GM18505 (cell line): ENCODE measurements at regions not wholly inside any gene's neighbourhood (a gene's known extent, or its start where the extent isn't known, plus 50 kb on each side); places are given as distances from the start of the nearest gene placed in this dataset.

Source experiments
- ATAC-seq: cut with Tn5 transposase; IDR thresholded peaks from one replicate; pipeline ENCODE4 v1.9.1; 2021; ENCODE audit not compliant: unreplicated experiment
- POLR2A ChIP-seq: IDR thresholded peaks from 4 replicates; pipeline ENCODE4 v1.6.1; 2011; ENCODE audit warnings: borderline replicate concordance; ENCODE audit not compliant: insufficient read depth, insufficient read length; ENCODE audit errors: extremely low read depth

- no peak for TF ChIP-seq POLR2A
- no peak for ATAC-seq
Measured at GRCh38 chr2:7765236-7765635, 848.0 kb downstream of the RNF144A start.

- TF ChIP-seq POLR2A: no peak
- no peak for ATAC-seq
Measured at GRCh38 chr2:7766088-7766722, 849.0 kb downstream of the RNF144A start.

DNA sequence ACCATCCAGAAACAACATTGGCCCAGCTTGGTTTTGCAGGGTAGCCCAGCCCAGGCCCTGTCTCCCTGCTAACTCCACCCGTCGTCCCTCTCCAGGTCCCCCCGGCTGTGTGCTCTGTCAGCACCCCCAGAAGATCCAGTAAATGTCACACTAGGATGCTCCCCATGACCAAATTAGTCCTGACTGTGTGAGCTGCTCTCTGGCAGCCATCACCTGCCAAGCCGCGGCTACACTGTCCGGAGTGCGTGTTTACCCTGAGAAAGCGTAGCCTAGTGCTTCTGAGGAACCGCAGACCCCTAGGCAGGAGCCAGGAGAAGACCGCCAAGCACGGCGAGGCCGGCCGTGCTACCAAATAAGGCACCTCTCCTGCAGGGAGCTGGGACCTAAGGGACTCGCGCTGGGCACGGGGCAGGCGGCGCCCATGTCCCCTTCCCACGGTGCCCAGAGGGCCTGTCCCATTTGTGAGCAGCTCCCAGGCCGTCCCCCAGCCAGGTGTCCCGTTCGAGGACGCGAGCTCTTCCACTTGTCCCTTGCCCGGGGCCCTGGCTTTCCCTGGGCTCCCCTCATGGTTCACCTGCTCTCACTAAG lies 849.9 kb downstream of the RNF144A start:
- no peak for TF ChIP-seq POLR2A
- no peak for ATAC-seq

GRCh38 chr2:7767902-7768301 lies 850.7 kb downstream of the RNF144A start:
- ATAC-seq: no peak
- TF ChIP-seq POLR2A: no peak

DNA sequence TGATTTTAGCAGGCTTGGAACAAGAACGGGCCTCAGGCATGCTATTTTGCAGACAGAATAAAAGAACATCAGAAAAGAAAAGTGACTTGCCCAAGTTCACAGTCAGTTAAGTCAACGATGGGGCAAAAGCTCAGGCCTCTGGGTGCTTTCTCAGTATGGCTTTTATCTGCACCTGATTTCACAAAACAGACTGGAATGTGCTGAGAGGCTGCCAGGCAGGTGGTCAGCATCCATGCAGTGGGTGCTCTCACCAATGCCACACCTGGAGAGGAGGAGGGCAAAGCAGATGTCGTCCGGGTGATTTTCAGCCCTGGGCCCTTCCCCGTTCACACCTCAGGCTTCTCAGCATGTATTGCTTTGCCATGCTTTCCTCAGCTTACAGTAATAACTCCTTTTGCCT lies 854.6 kb downstream of the RNF144A start:
- no peak for TF ChIP-seq POLR2A
- no peak for ATAC-seq

DNA sequence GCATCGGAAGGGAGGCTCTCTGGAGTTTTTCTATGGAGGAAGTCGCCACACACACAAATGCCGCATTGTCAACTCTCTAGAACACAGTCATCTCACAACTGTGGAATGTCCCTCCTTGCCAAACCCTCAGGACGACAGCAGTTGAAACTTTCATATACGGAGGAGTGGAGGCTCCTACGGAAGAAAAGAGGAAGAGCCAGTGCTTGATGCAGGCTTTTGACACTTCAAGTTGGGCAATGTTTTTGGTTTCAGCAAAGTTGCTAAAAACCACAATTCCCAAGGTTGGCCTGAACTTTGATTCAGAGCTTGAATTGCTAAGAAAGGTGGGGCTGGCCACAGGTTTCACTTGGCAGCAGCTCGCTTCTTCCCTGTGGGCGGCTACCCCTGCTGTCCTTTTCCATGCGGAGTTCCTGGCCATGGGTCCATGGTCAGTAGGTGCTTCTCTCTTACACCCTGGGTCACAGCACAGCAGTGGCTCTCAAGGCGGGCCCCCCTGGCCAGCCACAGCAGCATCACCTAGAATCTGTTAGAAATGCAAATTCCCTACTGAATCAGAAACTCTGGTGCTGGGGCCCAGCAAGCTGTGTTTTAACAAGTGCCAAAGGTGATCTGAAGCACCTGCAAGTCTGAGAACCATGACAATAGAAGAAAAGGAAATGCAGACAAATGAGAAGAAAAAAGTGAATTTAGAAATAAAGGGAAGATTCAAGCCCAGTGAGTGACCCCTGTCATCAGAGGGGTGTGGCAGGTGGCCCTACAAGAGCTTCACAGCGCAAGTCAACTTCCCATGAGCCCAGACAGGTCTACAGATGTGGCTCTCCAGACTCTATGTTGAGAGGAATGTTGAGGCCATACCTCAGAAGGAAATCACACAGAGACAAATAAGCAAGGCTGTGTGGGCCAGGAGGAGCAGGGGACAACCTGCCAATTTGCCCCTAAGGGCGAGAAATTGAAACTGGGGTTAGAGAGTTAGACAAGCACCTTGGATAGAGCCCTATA lies 856.4 kb downstream of the RNF144A start:
- no peak for TF ChIP-seq POLR2A
- ATAC-seq: peak; percentile 67

- ATAC-seq: no peak
- no peak for TF ChIP-seq POLR2A
Measured at GRCh38 chr2:7774481-7774880, 857.3 kb downstream of the RNF144A start.

GRCh38 chr2:7777668-7778067 lies 860.5 kb downstream of the RNF144A start:
- no peak for TF ChIP-seq POLR2A
- ATAC-seq: no peak

DNA sequence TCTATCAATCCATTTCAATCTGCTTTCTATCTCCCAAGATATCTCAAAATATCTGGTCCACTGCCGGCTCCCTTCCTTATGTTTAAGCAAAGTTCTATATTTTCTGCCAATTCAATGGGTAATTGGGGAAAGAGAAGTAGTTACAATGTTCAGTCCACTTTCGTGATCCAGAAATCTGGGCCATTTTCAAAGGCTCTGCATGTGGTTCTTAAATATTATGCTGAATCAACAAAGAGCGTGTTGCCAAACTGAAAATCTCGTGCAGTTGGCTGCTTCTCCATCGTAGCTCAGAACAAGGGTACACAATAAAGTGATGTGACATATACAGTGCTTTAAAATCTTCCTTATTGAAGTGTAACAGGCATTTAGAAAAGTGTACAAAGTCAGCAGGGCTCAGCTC lies 863.1 kb downstream of the RNF144A start:
- no peak for ATAC-seq
- TF ChIP-seq POLR2A: no peak

DNA sequence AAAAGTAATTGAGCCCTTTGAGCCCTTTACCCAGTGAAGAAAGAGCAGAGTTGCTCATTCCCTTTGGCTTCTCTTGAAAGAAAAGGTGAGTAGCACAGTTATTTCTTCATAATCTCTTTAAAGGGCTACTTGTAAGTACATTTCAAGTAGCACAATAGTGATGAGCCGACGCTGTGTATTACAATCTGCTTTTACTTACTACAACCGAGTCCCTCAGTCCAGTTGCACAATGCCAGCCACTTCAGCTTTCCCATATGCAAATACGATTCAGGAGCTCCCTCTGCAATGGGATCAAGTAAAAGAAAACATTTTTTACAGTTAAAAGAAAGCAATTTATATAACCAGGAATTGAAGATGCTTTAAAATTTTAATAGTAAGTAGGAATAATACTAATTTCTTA lies 868.5 kb downstream of the RNF144A start:
- ATAC-seq: no peak
- TF ChIP-seq POLR2A: no peak

GRCh38 chr2:7788736-7789135 lies 871.5 kb downstream of the RNF144A start:
- ATAC-seq: no peak
- no peak for TF ChIP-seq POLR2A

- no peak for TF ChIP-seq POLR2A
- no peak for ATAC-seq
Measured at GRCh38 chr2:7792031-7792651, 874.9 kb downstream of the RNF144A start.
